ENCODE measurements at regions not wholly inside any gene's neighbourhood (a gene's known extent, or its start where the extent isn't known, plus 50 kb on each side); places are given as distances from the start of the nearest gene placed in this dataset.

DNA sequence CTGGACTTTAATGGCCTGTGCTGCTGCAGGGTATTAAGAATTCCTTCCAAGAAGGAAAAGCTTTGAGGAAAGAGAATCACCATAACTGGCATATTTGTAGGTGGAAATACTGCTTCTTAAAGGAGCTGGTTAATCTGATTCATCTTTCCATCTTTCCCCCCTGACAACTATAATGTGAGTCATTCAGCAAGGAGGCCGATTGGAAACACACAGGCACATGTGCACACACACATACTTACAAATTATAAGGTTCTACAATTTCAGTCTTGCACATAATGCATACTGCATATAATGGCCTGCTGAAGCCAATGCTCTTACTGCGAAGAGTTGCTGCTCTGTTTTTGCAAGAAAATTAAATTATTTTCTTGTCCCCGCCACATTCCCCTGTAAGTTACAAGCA lies 78.8 kb upstream of the TPP2 start:
- TF ChIP-seq, protein P1, sequence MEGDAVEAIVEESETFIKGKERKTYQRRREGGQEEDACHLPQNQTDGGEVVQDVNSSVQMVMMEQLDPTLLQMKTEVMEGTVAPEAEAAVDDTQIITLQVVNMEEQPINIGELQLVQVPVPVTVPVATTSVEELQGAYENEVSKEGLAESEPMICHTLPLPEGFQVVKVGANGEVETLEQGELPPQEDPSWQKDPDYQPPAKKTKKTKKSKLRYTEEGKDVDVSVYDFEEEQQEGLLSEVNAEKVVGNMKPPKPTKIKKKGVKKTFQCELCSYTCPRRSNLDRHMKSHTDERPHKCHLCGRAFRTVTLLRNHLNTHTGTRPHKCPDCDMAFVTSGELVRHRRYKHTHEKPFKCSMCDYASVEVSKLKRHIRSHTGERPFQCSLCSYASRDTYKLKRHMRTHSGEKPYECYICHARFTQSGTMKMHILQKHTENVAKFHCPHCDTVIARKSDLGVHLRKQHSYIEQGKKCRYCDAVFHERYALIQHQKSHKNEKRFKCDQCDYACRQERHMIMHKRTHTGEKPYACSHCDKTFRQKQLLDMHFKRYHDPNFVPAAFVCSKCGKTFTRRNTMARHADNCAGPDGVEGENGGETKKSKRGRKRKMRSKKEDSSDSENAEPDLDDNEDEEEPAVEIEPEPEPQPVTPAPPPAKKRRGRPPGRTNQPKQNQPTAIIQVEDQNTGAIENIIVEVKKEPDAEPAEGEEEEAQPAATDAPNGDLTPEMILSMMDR (IDR thresholded peaks at IDR 0.05; ENCODE audit: low read depth, low read length) = no peak
- no peak for TF ChIP-seq EZH2phosphoT487 (IDR thresholded peaks at IDR 0.05; ENCODE audit: low read depth)
